ENCODE measurements at regions not wholly inside any gene's neighbourhood (a gene's known extent, or its start where the extent isn't known, plus 50 kb on each side); places are given as distances from the start of the nearest gene placed in this dataset.

DNA sequence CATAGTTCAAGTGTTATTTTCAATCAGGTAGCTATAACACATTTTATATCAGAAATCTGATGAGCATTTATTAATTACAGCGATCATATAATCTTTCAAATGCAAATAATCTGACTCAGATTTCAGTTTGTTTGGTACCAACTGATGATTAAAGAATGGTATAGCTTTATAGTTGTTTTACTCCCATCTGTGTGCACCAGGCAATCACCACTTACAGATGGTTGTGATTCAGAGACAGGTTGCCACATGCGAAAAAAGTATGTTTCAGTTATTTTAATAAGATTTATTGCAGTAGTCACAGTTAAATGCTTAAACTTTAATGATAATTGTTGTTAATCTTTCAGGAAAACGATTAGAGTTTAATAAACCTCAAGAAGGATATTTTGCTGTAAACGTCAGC lies 155.1 kb upstream of the ARRDC3 start:
- TF ChIP-seq, protein P1, sequence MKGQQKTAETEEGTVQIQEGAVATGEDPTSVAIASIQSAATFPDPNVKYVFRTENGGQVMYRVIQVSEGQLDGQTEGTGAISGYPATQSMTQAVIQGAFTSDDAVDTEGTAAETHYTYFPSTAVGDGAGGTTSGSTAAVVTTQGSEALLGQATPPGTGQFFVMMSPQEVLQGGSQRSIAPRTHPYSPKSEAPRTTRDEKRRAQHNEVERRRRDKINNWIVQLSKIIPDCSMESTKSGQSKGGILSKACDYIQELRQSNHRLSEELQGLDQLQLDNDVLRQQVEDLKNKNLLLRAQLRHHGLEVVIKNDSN (IDR thresholded peaks at IDR 0.05), result no peak
- TF ChIP-seq CEBPB (IDR thresholded peaks at IDR 0.05) (no peak), EP300 (IDR thresholded peaks at IDR 0.05; ENCODE audit: borderline replicate concordance) (no peak)

DNA sequence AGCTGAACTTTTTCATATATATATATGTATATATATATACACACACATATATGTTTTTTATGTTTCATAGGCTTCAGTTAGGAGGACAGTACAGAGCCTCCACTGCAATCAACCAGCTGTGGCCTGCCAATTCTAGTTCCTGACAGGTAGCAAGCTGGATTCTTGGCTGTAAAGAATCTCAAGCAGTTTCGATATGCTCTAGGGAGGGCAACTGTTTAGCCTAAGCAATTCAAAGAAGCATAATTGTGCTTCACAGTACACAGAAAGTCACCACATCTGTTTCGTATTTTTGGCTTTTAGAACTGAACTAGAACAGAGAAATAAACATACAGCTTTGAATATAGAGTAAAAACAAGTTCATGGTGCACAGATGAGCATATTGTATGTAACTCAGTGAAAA lies 152.4 kb upstream of the ARRDC3 start:
- TF ChIP-seq CREB1 (IDR thresholded peaks at IDR 0.05; ENCODE audit: low read depth), result no peak
- TF ChIP-seq EP300 (IDR thresholded peaks at IDR 0.05; ENCODE audit: borderline replicate concordance), result no peak
- no peak for TF ChIP-seq TAF1 (IDR thresholded peaks at IDR 0.05; ENCODE audit: low read depth)

DNA sequence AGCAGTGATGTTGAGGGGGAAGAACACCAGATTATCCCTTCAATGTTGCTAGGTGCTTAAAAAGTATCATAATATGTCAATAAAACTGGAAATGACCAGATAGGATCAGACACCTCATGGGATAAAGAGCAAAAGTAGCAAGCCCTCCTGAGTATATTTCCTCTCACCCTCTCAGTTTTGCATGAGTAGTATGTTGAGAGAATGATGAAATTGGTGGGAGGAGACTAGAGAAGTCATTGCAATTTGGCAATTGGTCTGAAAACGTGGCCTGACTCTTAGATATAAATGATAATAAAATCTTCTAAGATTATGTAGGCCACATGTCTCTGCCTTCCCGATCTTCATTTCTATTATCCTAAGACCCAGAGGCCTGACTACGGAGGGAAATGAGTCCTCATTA lies 151.2 kb upstream of the ARRDC3 start:
- TF ChIP-seq, protein P2, sequence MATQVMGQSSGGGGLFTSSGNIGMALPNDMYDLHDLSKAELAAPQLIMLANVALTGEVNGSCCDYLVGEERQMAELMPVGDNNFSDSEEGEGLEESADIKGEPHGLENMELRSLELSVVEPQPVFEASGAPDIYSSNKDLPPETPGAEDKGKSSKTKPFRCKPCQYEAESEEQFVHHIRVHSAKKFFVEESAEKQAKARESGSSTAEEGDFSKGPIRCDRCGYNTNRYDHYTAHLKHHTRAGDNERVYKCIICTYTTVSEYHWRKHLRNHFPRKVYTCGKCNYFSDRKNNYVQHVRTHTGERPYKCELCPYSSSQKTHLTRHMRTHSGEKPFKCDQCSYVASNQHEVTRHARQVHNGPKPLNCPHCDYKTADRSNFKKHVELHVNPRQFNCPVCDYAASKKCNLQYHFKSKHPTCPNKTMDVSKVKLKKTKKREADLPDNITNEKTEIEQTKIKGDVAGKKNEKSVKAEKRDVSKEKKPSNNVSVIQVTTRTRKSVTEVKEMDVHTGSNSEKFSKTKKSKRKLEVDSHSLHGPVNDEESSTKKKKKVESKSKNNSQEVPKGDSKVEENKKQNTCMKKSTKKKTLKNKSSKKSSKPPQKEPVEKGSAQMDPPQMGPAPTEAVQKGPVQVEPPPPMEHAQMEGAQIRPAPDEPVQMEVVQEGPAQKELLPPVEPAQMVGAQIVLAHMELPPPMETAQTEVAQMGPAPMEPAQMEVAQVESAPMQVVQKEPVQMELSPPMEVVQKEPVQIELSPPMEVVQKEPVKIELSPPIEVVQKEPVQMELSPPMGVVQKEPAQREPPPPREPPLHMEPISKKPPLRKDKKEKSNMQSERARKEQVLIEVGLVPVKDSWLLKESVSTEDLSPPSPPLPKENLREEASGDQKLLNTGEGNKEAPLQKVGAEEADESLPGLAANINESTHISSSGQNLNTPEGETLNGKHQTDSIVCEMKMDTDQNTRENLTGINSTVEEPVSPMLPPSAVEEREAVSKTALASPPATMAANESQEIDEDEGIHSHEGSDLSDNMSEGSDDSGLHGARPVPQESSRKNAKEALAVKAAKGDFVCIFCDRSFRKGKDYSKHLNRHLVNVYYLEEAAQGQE (IDR thresholded peaks at IDR 0.05; ENCODE audit: low read depth), result no peak
- TF ChIP-seq TCF12 (IDR thresholded peaks at IDR 0.05; ENCODE audit: low read depth) (no peak), YY1 (IDR thresholded peaks at IDR 0.05; ENCODE audit: low read depth) (no peak), FOXM1 (IDR thresholded peaks at IDR 0.05; ENCODE audit: borderline replicate concordance, low read depth) (no peak), CREB1 (IDR thresholded peaks at IDR 0.05; ENCODE audit: low read depth) (no peak), EP300 (IDR thresholded peaks at IDR 0.05; ENCODE audit: borderline replicate concordance) (no peak), TEAD4 (IDR thresholded peaks at IDR 0.05) (no peak)
- TF ChIP-seq, protein P1 (IDR thresholded peaks at IDR 0.05), result no peak
- TF ChIP-seq, protein P3, sequence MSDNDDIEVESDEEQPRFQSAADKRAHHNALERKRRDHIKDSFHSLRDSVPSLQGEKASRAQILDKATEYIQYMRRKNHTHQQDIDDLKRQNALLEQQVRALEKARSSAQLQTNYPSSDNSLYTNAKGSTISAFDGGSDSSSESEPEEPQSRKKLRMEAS (IDR thresholded peaks at IDR 0.05), result no peak

DNA sequence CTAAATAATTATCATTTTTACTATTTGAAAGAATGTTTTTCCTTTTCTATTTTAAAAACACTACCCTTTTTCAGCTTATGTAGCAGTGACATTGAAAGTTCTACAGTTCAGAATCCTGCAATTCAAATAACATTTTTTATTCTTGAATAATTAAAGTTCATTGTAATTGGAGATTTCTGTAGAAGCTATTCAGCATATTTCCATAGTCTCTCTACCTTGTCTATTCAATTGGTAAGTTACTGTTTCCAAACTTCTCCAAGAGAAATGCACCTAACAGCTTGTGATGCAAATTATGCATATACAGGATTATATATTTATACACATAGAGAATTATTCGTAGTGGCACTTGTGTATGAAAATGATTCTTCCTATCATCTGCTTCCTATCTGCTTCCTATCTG lies 149.7 kb upstream of the ARRDC3 start:
- TF ChIP-seq RAD21 (IDR thresholded peaks at IDR 0.05; ENCODE audit: low read depth), result no peak
- TF ChIP-seq, protein P3 (IDR thresholded peaks at IDR 0.05), result no peak
- TF ChIP-seq CEBPB (IDR thresholded peaks at IDR 0.05), result no peak
- no peak for TF ChIP-seq ZBTB7A (IDR thresholded peaks at IDR 0.05; ENCODE audit: low read depth)
- no peak for TF ChIP-seq EP300 (IDR thresholded peaks at IDR 0.05; ENCODE audit: borderline replicate concordance)
- TF ChIP-seq TEAD4 (IDR thresholded peaks at IDR 0.05), result no peak
- no peak for TF ChIP-seq FOXM1 (IDR thresholded peaks at IDR 0.05; ENCODE audit: borderline replicate concordance, low read depth)
- TF ChIP-seq NFIC (IDR thresholded peaks at IDR 0.05), result no peak
- TF ChIP-seq TAF1 (IDR thresholded peaks at IDR 0.05; ENCODE audit: low read depth), result no peak
- no peak for TF ChIP-seq YY1 (IDR thresholded peaks at IDR 0.05; ENCODE audit: low read depth)
- TF ChIP-seq, protein P1 (IDR thresholded peaks at IDR 0.05), result no peak
- TF ChIP-seq CREB1 (IDR thresholded peaks at IDR 0.05; ENCODE audit: low read depth), result no peak
- TF ChIP-seq TCF12 (IDR thresholded peaks at IDR 0.05; ENCODE audit: low read depth), result no peak
- TF ChIP-seq, protein P2 (IDR thresholded peaks at IDR 0.05; ENCODE audit: low read depth), result no peak
- no peak for TF ChIP-seq EGR1 (IDR thresholded peaks at IDR 0.05)

DNA sequence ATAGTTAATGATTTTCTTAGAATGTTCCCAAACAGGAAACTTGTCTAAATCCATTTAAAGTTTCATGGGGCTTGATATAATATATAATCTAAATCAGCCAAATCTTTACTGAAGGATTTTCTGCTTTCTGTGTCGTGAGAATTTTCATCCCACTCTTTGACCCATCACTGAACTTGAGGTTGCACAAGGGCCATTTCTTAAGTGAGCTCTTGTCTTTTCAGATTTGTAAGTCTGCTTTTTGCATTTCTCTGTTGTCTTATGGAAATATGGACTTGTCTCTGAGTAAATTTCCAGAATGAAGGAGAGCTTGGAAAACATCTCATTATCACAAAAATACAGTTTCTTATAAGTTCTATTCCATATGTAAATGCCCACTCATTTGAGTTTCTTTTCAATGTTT lies 149.2 kb upstream of the ARRDC3 start:
- TF ChIP-seq YY1 (IDR thresholded peaks at IDR 0.05; ENCODE audit: low read depth) (no peak), RAD21 (IDR thresholded peaks at IDR 0.05; ENCODE audit: low read depth) (no peak), ZBTB7A (IDR thresholded peaks at IDR 0.05; ENCODE audit: low read depth) (no peak), TCF12 (IDR thresholded peaks at IDR 0.05; ENCODE audit: low read depth) (no peak), TAF1 (IDR thresholded peaks at IDR 0.05; ENCODE audit: low read depth) (no peak)
- TF ChIP-seq, protein P1 (IDR thresholded peaks at IDR 0.05), result no peak

DNA sequence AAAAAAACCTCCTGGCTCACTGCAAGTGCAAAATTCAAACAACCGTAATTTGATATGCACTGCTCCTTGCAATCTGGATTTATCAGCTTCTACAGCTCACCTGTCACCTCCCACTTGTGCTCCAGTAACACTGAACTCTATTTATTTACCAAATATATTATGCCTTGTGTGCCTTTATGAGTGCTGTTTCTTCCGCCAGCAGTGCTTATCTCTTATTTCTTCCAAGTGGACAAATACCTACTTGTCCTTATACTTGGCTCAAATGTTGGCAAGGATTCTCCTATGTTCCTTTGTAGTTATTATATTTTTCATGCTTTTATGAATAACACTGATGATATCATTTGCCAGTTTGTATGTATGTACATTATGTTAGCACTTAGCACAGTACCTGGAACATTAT lies 145.7 kb upstream of the ARRDC3 start:
- no peak for TF ChIP-seq CEBPB (IDR thresholded peaks at IDR 0.05)
- TF ChIP-seq ZBTB7A (IDR thresholded peaks at IDR 0.05; ENCODE audit: low read depth), result no peak
- TF ChIP-seq FOXM1 (IDR thresholded peaks at IDR 0.05; ENCODE audit: borderline replicate concordance, low read depth), result no peak
- no peak for TF ChIP-seq YY1 (IDR thresholded peaks at IDR 0.05; ENCODE audit: low read depth)
- TF ChIP-seq TEAD4 (IDR thresholded peaks at IDR 0.05), result no peak
- no peak for TF ChIP-seq TCF12 (IDR thresholded peaks at IDR 0.05; ENCODE audit: low read depth)
- TF ChIP-seq TAF1 (IDR thresholded peaks at IDR 0.05; ENCODE audit: low read depth), result no peak
- TF ChIP-seq EGR1 (IDR thresholded peaks at IDR 0.05), result no peak
- no peak for TF ChIP-seq NFIC (IDR thresholded peaks at IDR 0.05)
- no peak for TF ChIP-seq RAD21 (IDR thresholded peaks at IDR 0.05; ENCODE audit: low read depth)
- no peak for TF ChIP-seq CREB1 (IDR thresholded peaks at IDR 0.05; ENCODE audit: low read depth)
- TF ChIP-seq, protein P1 (IDR thresholded peaks at IDR 0.05), result no peak
- TF ChIP-seq, protein P3 (IDR thresholded peaks at IDR 0.05), result no peak
- TF ChIP-seq, protein P2 (IDR thresholded peaks at IDR 0.05; ENCODE audit: low read depth), result no peak
- no peak for TF ChIP-seq EP300 (IDR thresholded peaks at IDR 0.05; ENCODE audit: borderline replicate concordance)
